Duodenal mucosa (tissue), 2 donors: ENCODE measurements at regions not wholly inside any gene's neighbourhood (a gene's known extent, or its start where the extent isn't known, plus 50 kb on each side); places are given as distances from the start of the nearest gene placed in this dataset.
"Not testable (repeated sequence)": the region's sequence is repeated elsewhere in the genome, so short reads cannot be mapped to it uniquely, and the experiment has no call there.

Experiments
- H3K27ac ChIP-seq: one replicate; pipeline ENCODE4 v1.7.0; 2013; ENCODE audit warnings: low read depth, low read length
- H3K27me3 ChIP-seq, 2 donors: one replicate each; pipeline ENCODE4 v1.7.0; 2013; ENCODE audit warnings: low read length in 2 of 2, control low read depth in 1 of 2; ENCODE audit not compliant: insufficient read depth in 2 of 2, control insufficient read depth in 1 of 2
- H3K36me3 ChIP-seq, 2 donors: one replicate each; pipeline ENCODE4 v1.7.0; 2013; ENCODE audit warnings: low read length in 2 of 2, control low read depth in 1 of 2; ENCODE audit not compliant: insufficient read depth in 2 of 2, control insufficient read depth in 1 of 2
- H3K4me1 ChIP-seq, 2 donors: one replicate each; pipeline ENCODE4 v1.7.0; 2013; ENCODE audit warnings: low read length in 2 of 2, control low read depth in 1 of 2; ENCODE audit not compliant: insufficient read depth in 2 of 2, control insufficient read depth in 1 of 2
- H3K4me3 ChIP-seq, 2 donors: one replicate each; pipeline ENCODE4 v1.7.0; 2013; ENCODE audit warnings: low read length in 2 of 2, low read depth in 1 of 2
- H3K9ac ChIP-seq, 2 donors: one replicate each; pipeline ENCODE4 v1.7.0; 2013; ENCODE audit warnings: low read length in 2 of 2, low read depth in 1 of 2
- H3K9me3 ChIP-seq, 2 donors: one replicate each; pipeline ENCODE4 v1.7.0; 2013; ENCODE audit warnings: low read length in 2 of 2, control low read depth in 1 of 2; ENCODE audit not compliant: control insufficient read depth in 1 of 2

DNA sequence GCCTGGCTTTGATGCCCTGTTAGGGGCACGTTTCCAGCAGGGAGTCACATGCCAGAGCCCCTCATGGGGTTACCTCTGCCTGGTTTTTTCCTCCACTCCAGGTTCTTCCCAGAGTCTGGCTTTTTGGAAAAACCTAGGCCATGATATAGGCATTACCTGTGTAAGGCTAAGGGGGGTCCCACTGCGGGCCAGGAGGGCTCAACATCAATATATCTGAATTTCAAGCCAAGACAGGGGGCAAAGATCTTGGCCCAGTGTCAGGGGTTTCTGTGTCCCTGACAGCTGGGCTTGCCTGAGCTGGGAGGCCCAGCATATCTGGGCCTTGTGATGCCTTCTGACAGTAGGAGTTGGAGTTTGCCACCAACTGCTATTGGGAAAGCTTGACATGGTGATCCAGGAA lies 127.5 kb downstream of the POTEM start:
- H3K27me3 ChIP-seq = not testable (repeated sequence)

DNA sequence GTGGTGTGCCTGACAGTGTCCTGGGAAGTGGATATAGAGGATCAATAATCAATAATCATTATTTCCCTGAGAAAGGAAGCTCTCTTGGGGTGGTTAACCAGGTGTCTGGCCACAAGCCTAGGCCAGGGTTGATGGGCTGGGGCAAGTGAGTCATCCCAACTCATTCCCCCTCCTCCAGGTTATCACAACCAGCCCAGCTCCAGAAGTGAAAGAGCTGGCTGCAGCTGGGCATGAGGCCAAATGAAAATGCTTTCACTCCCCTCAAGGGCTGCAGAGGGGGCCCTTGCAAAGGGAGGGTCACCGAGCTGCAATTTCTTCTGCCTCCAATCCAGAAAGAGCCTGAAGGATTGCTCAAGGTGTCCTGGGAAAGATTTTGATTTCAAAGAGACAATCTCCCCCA lies 127.9 kb downstream of the POTEM start:
- not testable (repeated sequence) for H3K9ac ChIP-seq, H3K27ac ChIP-seq, H3K4me3 ChIP-seq, H3K36me3 ChIP-seq, H3K27me3 ChIP-seq, H3K4me1 ChIP-seq, H3K9me3 ChIP-seq

More for the DNA sequence above, 127.5 kb downstream of the POTEM start:
- H3K9ac ChIP-seq, H3K36me3 ChIP-seq, H3K4me3 ChIP-seq, H3K9me3 ChIP-seq, H3K4me1 ChIP-seq, H3K27ac ChIP-seq: not testable (repeated sequence)

DNA sequence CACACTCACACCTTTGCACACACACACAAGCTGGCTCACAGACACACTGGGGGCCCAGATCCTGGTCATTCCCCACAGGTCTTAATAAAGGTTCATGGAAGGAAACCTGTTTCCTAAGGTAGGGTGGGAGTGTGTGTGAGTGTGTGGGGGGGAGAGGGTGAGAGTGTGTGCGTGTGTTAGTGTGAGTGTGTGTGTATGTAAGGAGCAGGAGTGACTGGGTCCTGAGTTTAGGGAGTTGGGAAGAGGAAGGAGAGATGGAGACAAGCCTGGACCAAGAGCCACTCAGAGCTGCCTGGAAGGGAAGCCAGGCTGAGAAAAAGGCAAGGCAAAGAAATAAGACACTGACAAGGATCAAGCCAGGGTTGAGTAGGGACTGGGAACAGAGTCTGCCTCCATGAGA lies 129.2 kb downstream of the POTEM start:
- not testable (repeated sequence) for H3K36me3 ChIP-seq

DNA sequence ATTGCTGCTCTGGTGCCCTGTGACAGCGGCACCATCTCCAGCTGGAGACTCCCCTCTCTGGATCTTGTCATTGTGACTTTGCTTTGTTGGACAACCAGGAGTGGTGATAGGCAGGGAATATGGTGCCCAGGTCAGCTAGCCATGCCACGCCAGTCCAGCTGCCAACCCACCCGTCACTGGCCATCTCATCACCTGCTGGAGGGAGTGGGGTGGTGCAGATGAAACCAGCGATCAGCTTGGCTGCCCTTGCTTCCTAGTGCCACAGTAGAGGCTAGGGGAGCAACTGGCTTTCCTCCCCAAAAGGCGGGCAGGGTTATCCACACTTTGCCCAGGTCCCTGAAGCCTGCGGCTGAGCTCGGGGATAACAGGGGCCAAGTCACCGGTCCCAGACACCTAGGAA lies 129.6 kb downstream of the POTEM start:
- H3K9ac ChIP-seq, H3K36me3 ChIP-seq, H3K4me3 ChIP-seq, H3K27ac ChIP-seq, H3K4me1 ChIP-seq, H3K27me3 ChIP-seq, H3K9me3 ChIP-seq: not testable (repeated sequence)

More for the DNA sequence above, 129.2 kb downstream of the POTEM start:
- H3K4me3 ChIP-seq, H3K4me1 ChIP-seq, H3K27ac ChIP-seq, H3K27me3 ChIP-seq, H3K9ac ChIP-seq, H3K9me3 ChIP-seq: not testable (repeated sequence)

DNA sequence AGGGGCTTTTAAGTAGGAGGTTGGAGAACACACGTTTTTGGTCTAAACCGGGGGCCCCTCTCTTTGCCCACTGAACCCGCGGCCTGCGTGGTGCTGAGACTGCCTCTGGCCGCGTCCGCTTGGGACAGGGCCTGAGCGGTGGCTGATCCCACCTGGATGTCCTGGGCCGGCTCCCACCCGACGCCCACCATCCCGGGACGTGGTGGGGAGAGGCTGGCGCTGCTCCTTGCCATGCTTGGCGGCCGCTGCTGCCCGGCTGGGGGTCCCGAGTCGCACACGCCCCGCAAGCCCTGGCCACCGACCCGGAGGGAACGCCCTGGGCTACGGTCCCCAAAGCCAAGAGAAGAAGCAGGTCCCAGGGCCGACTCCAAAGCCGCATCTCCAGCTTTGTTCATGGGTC lies 130.1 kb downstream of the POTEM start:
- H3K9me3 ChIP-seq, H3K9ac ChIP-seq, H3K27ac ChIP-seq, H3K36me3 ChIP-seq, H3K4me3 ChIP-seq, H3K27me3 ChIP-seq, H3K4me1 ChIP-seq: not testable (repeated sequence)

DNA sequence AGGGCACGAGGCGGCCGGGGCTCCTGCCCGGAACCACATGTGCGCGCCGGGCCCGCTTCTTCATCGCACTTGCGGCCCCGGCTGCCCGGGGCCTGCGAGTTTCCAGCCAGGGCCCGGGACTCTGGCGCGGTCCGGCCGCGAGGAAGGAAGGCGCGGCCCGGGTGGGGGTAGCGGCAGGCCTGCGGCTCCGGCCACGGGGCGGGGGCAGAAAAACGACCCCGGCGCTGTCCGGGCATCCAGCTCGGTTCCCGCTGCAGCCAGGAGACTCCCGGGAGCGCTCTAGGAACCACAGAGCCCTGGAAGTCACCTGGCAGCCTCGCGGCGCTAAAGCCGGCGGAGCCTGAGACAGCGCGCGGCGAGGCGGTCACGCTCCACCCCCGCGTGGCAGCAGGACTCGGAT lies 130.5 kb downstream of the POTEM start:
- H3K27me3 ChIP-seq = not testable (repeated sequence)

DNA sequence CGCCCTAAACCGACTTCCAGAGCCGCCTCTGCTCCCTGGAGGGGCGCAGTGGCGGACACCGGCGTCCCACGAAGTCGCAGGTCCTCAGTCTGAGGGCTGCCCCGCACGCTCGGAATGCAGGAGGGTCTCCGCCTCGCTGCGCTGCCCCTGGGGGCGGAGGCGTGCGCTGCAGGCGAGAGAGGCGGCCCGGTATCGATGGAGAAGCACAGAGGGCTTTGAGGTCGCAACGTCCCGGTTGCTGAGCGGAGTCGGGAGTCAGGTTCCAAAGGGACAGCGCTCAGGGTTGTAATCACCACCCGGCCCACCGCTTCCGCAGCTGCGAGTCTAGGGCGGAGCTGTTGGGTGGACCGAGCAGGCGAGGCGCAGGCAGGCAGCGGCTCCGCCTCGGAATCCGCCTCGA lies 131.0 kb downstream of the POTEM start:
- H3K4me1 ChIP-seq, H3K27ac ChIP-seq, H3K9ac ChIP-seq, H3K9me3 ChIP-seq, H3K4me3 ChIP-seq, H3K27me3 ChIP-seq, H3K36me3 ChIP-seq: not testable (repeated sequence)

More for the DNA sequence above, 130.5 kb downstream of the POTEM start:
- not testable (repeated sequence) for H3K9ac ChIP-seq, H3K4me1 ChIP-seq, H3K36me3 ChIP-seq, H3K27ac ChIP-seq, H3K4me3 ChIP-seq, H3K9me3 ChIP-seq

DNA sequence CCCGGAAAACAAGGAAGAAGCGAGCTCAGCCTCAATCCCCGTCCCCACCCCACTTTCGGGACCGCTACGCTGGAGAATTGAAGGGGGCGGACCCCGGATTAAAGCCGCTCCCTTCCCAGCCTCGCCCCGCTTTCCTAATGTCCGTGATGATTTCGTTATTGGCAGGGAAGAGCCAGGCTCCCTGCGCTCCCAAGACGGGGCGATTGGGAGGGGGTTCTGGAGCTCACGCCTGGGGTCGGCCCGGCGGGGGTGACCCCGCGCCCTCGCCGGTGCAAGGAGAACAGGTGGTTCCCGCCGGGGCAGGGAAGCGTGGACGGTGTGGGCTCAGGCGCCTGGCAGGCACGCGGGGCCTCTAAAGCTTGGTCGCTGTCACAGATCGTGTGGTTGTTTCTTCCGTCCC lies 131.5 kb downstream of the POTEM start:
- H3K9me3 ChIP-seq, H3K9ac ChIP-seq, H3K27me3 ChIP-seq, H3K27ac ChIP-seq, H3K36me3 ChIP-seq, H3K4me1 ChIP-seq: not testable (repeated sequence)
- H3K4me3 ChIP-seq = peak overlapping the region in 1 of 2 donors; percentile 5

DNA sequence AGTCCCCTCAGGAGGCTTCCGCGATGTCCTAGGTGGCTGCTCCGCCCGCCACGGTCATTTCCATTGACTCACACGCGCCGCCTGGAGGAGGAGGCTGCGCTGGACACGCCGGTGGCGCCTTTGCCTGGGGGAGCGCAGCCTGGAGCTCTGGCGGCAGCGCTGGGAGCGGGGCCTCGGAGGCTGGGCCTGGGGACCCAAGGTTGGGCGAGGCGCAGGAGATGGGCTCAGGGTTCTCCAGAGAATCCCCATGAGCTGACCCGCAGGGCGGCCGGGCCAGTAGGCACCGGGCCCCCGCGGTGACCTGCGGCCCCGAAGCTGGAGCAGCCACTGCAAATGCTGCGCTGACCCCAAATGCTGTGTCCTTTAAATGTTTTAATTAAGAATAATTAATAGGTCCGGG lies 132.1 kb downstream of the POTEM start:
- not testable (repeated sequence) for H3K27ac ChIP-seq, H3K4me1 ChIP-seq, H3K9ac ChIP-seq, H3K9me3 ChIP-seq, H3K4me3 ChIP-seq, H3K36me3 ChIP-seq, H3K27me3 ChIP-seq

DNA sequence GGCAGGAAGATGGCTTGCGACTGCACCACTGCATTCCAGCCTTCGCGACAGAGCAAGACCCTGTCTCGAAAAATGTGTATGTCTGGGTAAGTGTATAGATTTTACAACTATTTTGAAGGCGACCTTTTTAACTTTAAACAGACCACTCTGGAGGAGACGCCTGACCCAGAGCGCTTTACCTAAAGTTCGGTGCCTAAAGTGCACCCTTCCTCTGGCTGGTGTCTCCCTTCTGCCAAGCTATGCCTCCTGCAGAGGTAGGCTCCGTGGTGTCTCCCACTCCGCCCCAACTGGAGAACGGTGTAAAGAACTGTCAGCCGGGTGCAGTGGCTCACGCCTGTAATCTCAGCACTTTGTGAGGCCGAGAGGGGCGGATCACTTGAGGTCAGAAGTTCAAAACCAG lies 132.7 kb downstream of the POTEM start:
- H3K27me3 ChIP-seq, H3K4me3 ChIP-seq, H3K27ac ChIP-seq, H3K9me3 ChIP-seq, H3K9ac ChIP-seq, H3K4me1 ChIP-seq, H3K36me3 ChIP-seq: not testable (repeated sequence)

DNA sequence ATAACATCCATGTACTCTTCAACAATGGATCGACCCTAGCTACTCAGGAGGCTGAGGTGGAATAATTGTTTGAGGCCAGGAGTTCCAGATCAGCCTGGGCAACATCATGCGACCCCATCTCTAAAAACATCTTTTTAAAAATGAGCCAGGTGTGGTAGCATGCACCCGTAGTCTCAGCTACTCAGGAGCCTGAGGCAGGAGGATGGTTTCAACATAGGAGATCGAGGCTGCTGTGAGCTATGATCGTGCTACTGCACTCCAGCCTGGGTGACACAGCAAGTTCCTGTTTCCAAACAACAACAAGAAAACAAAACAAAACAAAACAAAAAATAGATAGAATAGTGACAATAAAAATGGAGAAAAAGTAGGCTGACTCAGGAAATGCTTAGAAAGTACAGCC lies 138.3 kb downstream of the POTEM start:
- not testable (repeated sequence) for H3K27me3 ChIP-seq, H3K27ac ChIP-seq, H3K9me3 ChIP-seq, H3K9ac ChIP-seq, H3K4me3 ChIP-seq, H3K36me3 ChIP-seq, H3K4me1 ChIP-seq
